Epithelial cell of esophagus (primary cell): ENCODE measurements at regions not wholly inside any gene's neighbourhood (a gene's known extent, or its start where the extent isn't known, plus 50 kb on each side); places are given as distances from the start of the nearest gene placed in this dataset.

Experiments
- DNase-seq: peaks from one replicate; pipeline ENCODE4 v3.0.0; 2010; ENCODE audit warnings: low read depth
- H3K4me3 ChIP-seq: 2 replicates; pipeline ENCODE4 v1.5.1; 2011; ENCODE audit warnings: mild to moderate bottlenecking, low read length, control low read depth
- CTCF ChIP-seq: IDR thresholded peaks from 2 replicates; pipeline ENCODE4 v1.5.1; 2011; ENCODE audit warnings: low read depth, mild to moderate bottlenecking, low read length, control low read depth, inconsistent platforms; ENCODE audit not compliant: insufficient read depth; ENCODE audit errors: missing control alignments

- DNase-seq, result no peak
- no peak for TF ChIP-seq CTCF
- H3K4me3 ChIP-seq, result no peak overlapping the region
Observed at GRCh38 chr7:14959339-14959738, 56.8 kb upstream of the DGKB start.

- peak; percentile 2 for DNase-seq
- H3K4me3 ChIP-seq, result no peak overlapping the region
- no peak for TF ChIP-seq CTCF
Observed at GRCh38 chr7:14954035-14954434, 51.5 kb upstream of the DGKB start.
